Esophagus squamous epithelium (tissue), 4 donors: ENCODE measurements at regions not wholly inside any gene's neighbourhood (a gene's known extent, or its start where the extent isn't known, plus 50 kb on each side); places are given as distances from the start of the nearest gene placed in this dataset.

Experiments used
- CTCF ChIP-seq, 6 experiments: fragments of 450-650 bp in 4 of 6; fragments of 200-600 bp in 2 of 6; sonication (generic) in 2 of 6; IDR thresholded peaks; one replicate each; pipeline ENCODE4 v1.5.1; 2016 to 2019; ENCODE audit warnings: antibody characterized with exemption in 6 of 6, mild to moderate bottlenecking in 4 of 6, moderate library complexity in 4 of 6
- POLR2A ChIP-seq, 4 donors: fragments of 450-650 bp; IDR thresholded peaks; one replicate each; pipeline ENCODE4 v1.6.1; 2017; ENCODE audit warnings: antibody characterized with exemption in 4 of 4, mild to moderate bottlenecking in 4 of 4, moderate library complexity in 3 of 4

GRCh38 chr6:19391926-19392325 lies 445.2 kb upstream of the ID4 start:
- no peak for TF ChIP-seq CTCF (IDR thresholded peaks at IDR 0.05)
- no peak for TF ChIP-seq POLR2A (IDR thresholded peaks at IDR 0.05)
